Fibroblast of the aortic adventitia (primary cell): ENCODE measurements at regions not wholly inside any gene's neighbourhood (a gene's known extent, or its start where the extent isn't known, plus 50 kb on each side); places are given as distances from the start of the nearest gene placed in this dataset.

Source experiments
- DNase-seq: peaks from one replicate; pipeline ENCODE4 v3.0.0-alpha.2; 2010; ENCODE audit warnings: low read depth
- H3K4me3 ChIP-seq: 2 replicates; pipeline ENCODE4 v1.5.1; 2011; ENCODE audit warnings: low read depth, mild to moderate bottlenecking, control low read depth, low read length, moderate library complexity
- CTCF ChIP-seq: IDR thresholded peaks from 2 replicates; pipeline ENCODE4 v1.5.1; 2011; ENCODE audit warnings: mild to moderate bottlenecking, low read length, control low read depth, inconsistent platforms; ENCODE audit not compliant: insufficient read depth

- no peak for DNase-seq
- H3K4me3 ChIP-seq: no peak overlapping the region
- no peak for TF ChIP-seq CTCF
Measured at GRCh38 chr10:118977022-118977599, 52.4 kb upstream of the NANOS1 start.

- TF ChIP-seq CTCF: no peak
- no peak for DNase-seq
- H3K4me3 ChIP-seq: no peak overlapping the region
Measured at GRCh38 chr10:118977835-118978234, 51.7 kb upstream of the NANOS1 start.

GRCh38 chr10:118978316-118978997 lies 51.1 kb upstream of the NANOS1 start:
- TF ChIP-seq CTCF: no peak
- no peak overlapping the region for H3K4me3 ChIP-seq
- no peak for DNase-seq

GRCh38 chr10:118978998-118979350 lies 50.5 kb upstream of the NANOS1 start:
- DNase-seq: no peak
- TF ChIP-seq CTCF: no peak
- no peak overlapping the region for H3K4me3 ChIP-seq

- DNase-seq: no peak
- no peak overlapping the region for H3K4me3 ChIP-seq
- no peak for TF ChIP-seq CTCF
Measured at GRCh38 chr10:118979661-118980060, 49.9 kb upstream of the NANOS1 start.
